ENCODE measurements at regions not wholly inside any gene's neighbourhood (a gene's known extent, or its start where the extent isn't known, plus 50 kb on each side); places are given as distances from the start of the nearest gene placed in this dataset.

DNA sequence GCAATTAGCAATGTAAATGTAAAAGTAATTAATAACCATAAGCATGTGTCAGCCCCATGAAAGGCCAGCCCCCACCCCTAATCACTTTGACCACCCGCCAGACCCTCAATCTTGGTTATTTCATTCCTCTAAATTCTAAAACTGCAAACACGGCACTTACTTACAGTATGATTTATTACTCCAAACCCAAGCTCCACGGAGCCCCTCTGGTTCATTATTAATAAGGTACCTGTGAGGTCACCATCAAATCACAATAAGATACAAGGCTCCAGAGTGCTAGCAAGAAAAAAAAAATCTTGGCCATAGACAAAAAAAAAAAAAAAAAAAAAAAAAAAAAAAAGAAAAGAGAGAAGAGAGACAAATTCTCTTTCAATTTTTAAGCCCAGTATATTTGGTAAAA lies 879.5 kb downstream of the TDRD15 start:
- TF ChIP-seq, protein P1, sequence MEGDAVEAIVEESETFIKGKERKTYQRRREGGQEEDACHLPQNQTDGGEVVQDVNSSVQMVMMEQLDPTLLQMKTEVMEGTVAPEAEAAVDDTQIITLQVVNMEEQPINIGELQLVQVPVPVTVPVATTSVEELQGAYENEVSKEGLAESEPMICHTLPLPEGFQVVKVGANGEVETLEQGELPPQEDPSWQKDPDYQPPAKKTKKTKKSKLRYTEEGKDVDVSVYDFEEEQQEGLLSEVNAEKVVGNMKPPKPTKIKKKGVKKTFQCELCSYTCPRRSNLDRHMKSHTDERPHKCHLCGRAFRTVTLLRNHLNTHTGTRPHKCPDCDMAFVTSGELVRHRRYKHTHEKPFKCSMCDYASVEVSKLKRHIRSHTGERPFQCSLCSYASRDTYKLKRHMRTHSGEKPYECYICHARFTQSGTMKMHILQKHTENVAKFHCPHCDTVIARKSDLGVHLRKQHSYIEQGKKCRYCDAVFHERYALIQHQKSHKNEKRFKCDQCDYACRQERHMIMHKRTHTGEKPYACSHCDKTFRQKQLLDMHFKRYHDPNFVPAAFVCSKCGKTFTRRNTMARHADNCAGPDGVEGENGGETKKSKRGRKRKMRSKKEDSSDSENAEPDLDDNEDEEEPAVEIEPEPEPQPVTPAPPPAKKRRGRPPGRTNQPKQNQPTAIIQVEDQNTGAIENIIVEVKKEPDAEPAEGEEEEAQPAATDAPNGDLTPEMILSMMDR (IDR thresholded peaks at IDR 0.05), result no peak
- TF ChIP-seq POLR2AphosphoS5 (IDR thresholded peaks at IDR 0.05), result no peak
